ENCODE measurements at regions not wholly inside any gene's neighbourhood (a gene's known extent, or its start where the extent isn't known, plus 50 kb on each side); places are given as distances from the start of the nearest gene placed in this dataset.

GRCh38 chr4:136709897-136710296 lies 822.4 kb downstream of the PCDH18 start:
- TF ChIP-seq ZBTB7A (IDR thresholded peaks at IDR 0.05; ENCODE audit: low read depth) (no peak), EGR1 (IDR thresholded peaks at IDR 0.05) (no peak), FOXM1 (IDR thresholded peaks at IDR 0.05; ENCODE audit: borderline replicate concordance, low read depth) (no peak), EP300 (IDR thresholded peaks at IDR 0.05; ENCODE audit: borderline replicate concordance) (no peak), TAF1 (IDR thresholded peaks at IDR 0.05; ENCODE audit: low read depth) (no peak), TCF12 (IDR thresholded peaks at IDR 0.05; ENCODE audit: low read depth) (no peak), RAD21 (IDR thresholded peaks at IDR 0.05; ENCODE audit: low read depth) (no peak), USF1 (IDR thresholded peaks at IDR 0.05) (no peak), TEAD4 (IDR thresholded peaks at IDR 0.05) (no peak), NFIC (IDR thresholded peaks at IDR 0.05) (no peak), CREB1 (IDR thresholded peaks at IDR 0.05; ENCODE audit: low read depth) (no peak), YY1 (IDR thresholded peaks at IDR 0.05; ENCODE audit: low read depth) (no peak), CEBPB (IDR thresholded peaks at IDR 0.05) (no peak)
- TF ChIP-seq, protein P1, sequence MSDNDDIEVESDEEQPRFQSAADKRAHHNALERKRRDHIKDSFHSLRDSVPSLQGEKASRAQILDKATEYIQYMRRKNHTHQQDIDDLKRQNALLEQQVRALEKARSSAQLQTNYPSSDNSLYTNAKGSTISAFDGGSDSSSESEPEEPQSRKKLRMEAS (IDR thresholded peaks at IDR 0.05), result no peak
- TF ChIP-seq, protein P2, sequence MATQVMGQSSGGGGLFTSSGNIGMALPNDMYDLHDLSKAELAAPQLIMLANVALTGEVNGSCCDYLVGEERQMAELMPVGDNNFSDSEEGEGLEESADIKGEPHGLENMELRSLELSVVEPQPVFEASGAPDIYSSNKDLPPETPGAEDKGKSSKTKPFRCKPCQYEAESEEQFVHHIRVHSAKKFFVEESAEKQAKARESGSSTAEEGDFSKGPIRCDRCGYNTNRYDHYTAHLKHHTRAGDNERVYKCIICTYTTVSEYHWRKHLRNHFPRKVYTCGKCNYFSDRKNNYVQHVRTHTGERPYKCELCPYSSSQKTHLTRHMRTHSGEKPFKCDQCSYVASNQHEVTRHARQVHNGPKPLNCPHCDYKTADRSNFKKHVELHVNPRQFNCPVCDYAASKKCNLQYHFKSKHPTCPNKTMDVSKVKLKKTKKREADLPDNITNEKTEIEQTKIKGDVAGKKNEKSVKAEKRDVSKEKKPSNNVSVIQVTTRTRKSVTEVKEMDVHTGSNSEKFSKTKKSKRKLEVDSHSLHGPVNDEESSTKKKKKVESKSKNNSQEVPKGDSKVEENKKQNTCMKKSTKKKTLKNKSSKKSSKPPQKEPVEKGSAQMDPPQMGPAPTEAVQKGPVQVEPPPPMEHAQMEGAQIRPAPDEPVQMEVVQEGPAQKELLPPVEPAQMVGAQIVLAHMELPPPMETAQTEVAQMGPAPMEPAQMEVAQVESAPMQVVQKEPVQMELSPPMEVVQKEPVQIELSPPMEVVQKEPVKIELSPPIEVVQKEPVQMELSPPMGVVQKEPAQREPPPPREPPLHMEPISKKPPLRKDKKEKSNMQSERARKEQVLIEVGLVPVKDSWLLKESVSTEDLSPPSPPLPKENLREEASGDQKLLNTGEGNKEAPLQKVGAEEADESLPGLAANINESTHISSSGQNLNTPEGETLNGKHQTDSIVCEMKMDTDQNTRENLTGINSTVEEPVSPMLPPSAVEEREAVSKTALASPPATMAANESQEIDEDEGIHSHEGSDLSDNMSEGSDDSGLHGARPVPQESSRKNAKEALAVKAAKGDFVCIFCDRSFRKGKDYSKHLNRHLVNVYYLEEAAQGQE (IDR thresholded peaks at IDR 0.05; ENCODE audit: low read depth), result no peak

- TF ChIP-seq CREB1 (IDR thresholded peaks at IDR 0.05; ENCODE audit: low read depth), result no peak
- TF ChIP-seq, protein P1 (IDR thresholded peaks at IDR 0.05), result no peak
- no peak for TF ChIP-seq TCF12 (IDR thresholded peaks at IDR 0.05; ENCODE audit: low read depth)
- no peak for TF ChIP-seq NFIC (IDR thresholded peaks at IDR 0.05)
- TF ChIP-seq CEBPB (IDR thresholded peaks at IDR 0.05), result no peak
- no peak for TF ChIP-seq TEAD4 (IDR thresholded peaks at IDR 0.05)
- no peak for TF ChIP-seq ZBTB7A (IDR thresholded peaks at IDR 0.05; ENCODE audit: low read depth)
- no peak for TF ChIP-seq EP300 (IDR thresholded peaks at IDR 0.05; ENCODE audit: borderline replicate concordance)
- TF ChIP-seq TAF1 (IDR thresholded peaks at IDR 0.05; ENCODE audit: low read depth), result no peak
- TF ChIP-seq FOXM1 (IDR thresholded peaks at IDR 0.05; ENCODE audit: borderline replicate concordance, low read depth), result no peak
Measured at GRCh38 chr4:136706942-136707341, 825.4 kb downstream of the PCDH18 start.

GRCh38 chr4:136699905-136700304 lies 832.4 kb downstream of the PCDH18 start:
- TF ChIP-seq ZBTB7A (IDR thresholded peaks at IDR 0.05; ENCODE audit: low read depth) (no peak), EP300 (IDR thresholded peaks at IDR 0.05; ENCODE audit: borderline replicate concordance) (no peak), CREB1 (IDR thresholded peaks at IDR 0.05; ENCODE audit: low read depth) (no peak), CEBPB (IDR thresholded peaks at IDR 0.05) (no peak), EGR1 (IDR thresholded peaks at IDR 0.05) (no peak), YY1 (IDR thresholded peaks at IDR 0.05; ENCODE audit: low read depth) (no peak), USF1 (IDR thresholded peaks at IDR 0.05) (no peak), TCF12 (IDR thresholded peaks at IDR 0.05; ENCODE audit: low read depth) (no peak), TAF1 (IDR thresholded peaks at IDR 0.05; ENCODE audit: low read depth) (no peak), RAD21 (IDR thresholded peaks at IDR 0.05; ENCODE audit: low read depth) (no peak), NFIC (IDR thresholded peaks at IDR 0.05) (no peak), FOXM1 (IDR thresholded peaks at IDR 0.05; ENCODE audit: borderline replicate concordance, low read depth) (no peak), TEAD4 (IDR thresholded peaks at IDR 0.05) (no peak)
- TF ChIP-seq, protein P1 (IDR thresholded peaks at IDR 0.05), result no peak
- TF ChIP-seq, protein P2 (IDR thresholded peaks at IDR 0.05; ENCODE audit: low read depth), result no peak

DNA sequence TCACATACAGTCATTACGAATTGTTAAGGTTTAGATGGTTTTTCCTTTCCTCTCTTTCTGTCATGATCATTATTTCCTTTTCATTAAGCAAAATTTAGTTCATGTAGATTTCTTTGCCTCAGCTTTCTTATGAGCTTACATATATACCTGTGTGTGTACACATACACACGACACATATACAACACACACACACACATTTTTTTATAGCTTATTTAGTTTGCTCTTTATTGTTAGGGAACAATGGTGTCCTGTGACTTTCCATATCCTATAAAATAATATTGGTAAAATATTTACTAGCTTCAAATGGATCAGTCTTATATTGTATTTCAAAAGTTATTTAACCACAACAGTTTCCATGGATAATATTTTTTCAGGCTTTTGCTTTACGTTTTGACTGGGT lies 840.7 kb downstream of the PCDH18 start:
- TF ChIP-seq YY1 (IDR thresholded peaks at IDR 0.05; ENCODE audit: low read depth) (no peak), EGR1 (IDR thresholded peaks at IDR 0.05) (no peak), TEAD4 (IDR thresholded peaks at IDR 0.05) (no peak), USF1 (IDR thresholded peaks at IDR 0.05) (no peak), CREB1 (IDR thresholded peaks at IDR 0.05; ENCODE audit: low read depth) (no peak), FOXM1 (IDR thresholded peaks at IDR 0.05; ENCODE audit: borderline replicate concordance, low read depth) (no peak), NFIC (IDR thresholded peaks at IDR 0.05) (no peak), TAF1 (IDR thresholded peaks at IDR 0.05; ENCODE audit: low read depth) (no peak), CEBPB (IDR thresholded peaks at IDR 0.05) (no peak), RAD21 (IDR thresholded peaks at IDR 0.05; ENCODE audit: low read depth) (no peak), TCF12 (IDR thresholded peaks at IDR 0.05; ENCODE audit: low read depth) (no peak), EP300 (IDR thresholded peaks at IDR 0.05; ENCODE audit: borderline replicate concordance) (no peak), ZBTB7A (IDR thresholded peaks at IDR 0.05; ENCODE audit: low read depth) (no peak)
- TF ChIP-seq, protein P1 (IDR thresholded peaks at IDR 0.05), result no peak
- TF ChIP-seq, protein P2 (IDR thresholded peaks at IDR 0.05; ENCODE audit: low read depth), result no peak

Measured in Ishikawa (cell line).